Heart right ventricle (tissue), 16 donors: ENCODE measurements at regions not wholly inside any gene's neighbourhood (a gene's known extent, or its start where the extent isn't known, plus 50 kb on each side); places are given as distances from the start of the nearest gene placed in this dataset.

Source experiments
- ATAC-seq, 8 donors: fragments of 200-7000 bp; cut with Tn5 transposase; one replicate each; pipeline ENCODE4 v1.9.1; 2020; ENCODE audit warnings: mild to moderate bottlenecking in 8 of 8, moderate library complexity in 8 of 8, moderate number of reproducible peaks in 1 of 8
- DNase-seq, 2 donors: peaks; one replicate each; pipeline ENCODE4 v3.0.0-alpha.2; 2020
- H3K27ac ChIP-seq, 10 donors: fragments of 200-600 bp; sonication (generic) in 2 of 10; one replicate each; pipeline versions ENCODE4 v1.5.0 to v1.8.0; 2020 to 2022; ENCODE audit warnings: mild to moderate bottlenecking in 3 of 10
- H3K27me3 ChIP-seq, 7 donors: fragments of 200-600 bp; one replicate each; pipeline ENCODE4 v1.8.0; 2021 to 2022; ENCODE audit warnings: mild to moderate bottlenecking in 2 of 7
- H3K36me3 ChIP-seq, 9 donors: fragments of 200-600 bp; sonication (generic) in 1 of 9; one replicate each; pipeline versions ENCODE4 v1.5.0 to v1.8.0; 2020 to 2022; ENCODE audit warnings: mild to moderate bottlenecking in 2 of 9
- H3K4me1 ChIP-seq, 9 donors: fragments of 200-600 bp; sonication (generic) in 1 of 9; one replicate each; pipeline versions ENCODE4 v1.5.0 to v1.8.0; 2020 to 2022; ENCODE audit warnings: mild to moderate bottlenecking in 4 of 9
- H3K4me3 ChIP-seq, 10 donors: fragments of 200-600 bp; sonication (generic) in 2 of 10; one replicate each; pipeline versions ENCODE4 v1.5.0 to v1.8.0; 2020 to 2022; ENCODE audit warnings: mild to moderate bottlenecking in 7 of 10, moderate library complexity in 2 of 10
- H3K9me3 ChIP-seq, 11 donors: fragments of 200-600 bp in 10 of 11; sonication (generic) in 2 of 11; one replicate each; pipeline versions ENCODE4 v1.5.0 to v1.8.0; 2013 to 2022; ENCODE audit warnings: mild to moderate bottlenecking in 2 of 11, control low read depth in 1 of 11, moderate library complexity in 1 of 11
- WGBS, 2 donors: extraction: QIAGEN DNeasy Blood & Tissue Kit; methylation state at CpG; one replicate each; pipeline ENCODE4 v1.1.7; 2013; ENCODE audit warnings: inconsistent platforms in 1 of 2; 5-methylcytosine and 5-hydroxymethylcytosine counted together
- intact Hi-C, 10 donors: fragments of 100-400 bp; cut with DNase I; formaldehyde crosslinking; loops; one replicate each; pipeline versions ENCODE4 v1.11.1 to v1.14.2; 2022
- TF ChIP-seq, protein P1 (sequence below), 9 donors: fragments of 200-600 bp; sonication (generic) in 2 of 9; IDR thresholded peaks; one replicate each; pipeline versions ENCODE4 v1.5.0 to v1.8.0; 2021 to 2022; ENCODE audit warnings: antibody characterized with exemption in 9 of 9, mild to moderate bottlenecking in 5 of 9, moderate library complexity in 1 of 9
- donor health status: Arrhythmogenic right ventricular cardiomyopathy.
- donor health status: ischemic (EF 13 %, LVEDD 7.1; RV severe dilation, severe dysfunction).
- donor health status: healthy with polysubstance abuse.
- donor health status: DM: no; HTN: yes; CAD: no.
- donor health status: DM: no; HTN: no; CAD: no.
- donor health status: ischemic (EF 25% LVEDD 6.9; RV normal size, moderate dysfunction).
- donor health status: ischemic (EF 25% LVEDD 5.7; RV mildly dilated, moderate dysfunction).
- donor health status: healthy.
- donor health status: DM: yes; HTN: yes; CAD: no.
- donor health status: Ischemic cardiomyopathy.
- donor health status: ischemic (EF 35%, LVEDD 5.7; RV mildly dilated, moderate dysfunction).
- donor health status: nonischemic (EF 11% LVEDD 7.7; RV severe dilation, severe dysfunction).
- donor health status: DM: yes; HTN: yes; CAD: no.
- donor health status: PGD.
- donor health status: ischemic (EF 29% LVEDD 5.4; RV normal size, mild dysfunction).
- donor health status: nonischemic (EF 23%, LVEDD 6.1; RV moderate dilation, normal function).

DNA sequence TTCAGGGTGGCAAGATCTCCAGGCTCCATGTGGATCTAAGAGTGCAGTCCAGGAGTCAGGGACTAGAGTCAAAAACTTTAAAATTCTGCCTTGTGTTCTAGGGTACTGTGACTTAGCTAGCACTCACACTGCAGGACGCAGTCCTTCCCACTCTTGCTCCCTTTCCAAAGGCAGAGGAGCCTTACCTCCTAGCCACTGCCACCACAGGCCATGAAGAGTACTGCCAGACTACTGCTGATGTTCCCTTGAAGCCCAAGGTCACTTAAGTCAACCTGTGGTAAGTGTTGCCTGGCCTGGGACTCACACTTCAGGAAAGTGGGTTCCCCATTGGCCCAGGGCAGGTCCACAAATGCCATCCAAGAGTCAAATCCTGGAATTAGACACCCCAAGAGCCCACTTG lies 632.2 kb downstream of the PCDH19 start:
- TF ChIP-seq, protein P1, sequence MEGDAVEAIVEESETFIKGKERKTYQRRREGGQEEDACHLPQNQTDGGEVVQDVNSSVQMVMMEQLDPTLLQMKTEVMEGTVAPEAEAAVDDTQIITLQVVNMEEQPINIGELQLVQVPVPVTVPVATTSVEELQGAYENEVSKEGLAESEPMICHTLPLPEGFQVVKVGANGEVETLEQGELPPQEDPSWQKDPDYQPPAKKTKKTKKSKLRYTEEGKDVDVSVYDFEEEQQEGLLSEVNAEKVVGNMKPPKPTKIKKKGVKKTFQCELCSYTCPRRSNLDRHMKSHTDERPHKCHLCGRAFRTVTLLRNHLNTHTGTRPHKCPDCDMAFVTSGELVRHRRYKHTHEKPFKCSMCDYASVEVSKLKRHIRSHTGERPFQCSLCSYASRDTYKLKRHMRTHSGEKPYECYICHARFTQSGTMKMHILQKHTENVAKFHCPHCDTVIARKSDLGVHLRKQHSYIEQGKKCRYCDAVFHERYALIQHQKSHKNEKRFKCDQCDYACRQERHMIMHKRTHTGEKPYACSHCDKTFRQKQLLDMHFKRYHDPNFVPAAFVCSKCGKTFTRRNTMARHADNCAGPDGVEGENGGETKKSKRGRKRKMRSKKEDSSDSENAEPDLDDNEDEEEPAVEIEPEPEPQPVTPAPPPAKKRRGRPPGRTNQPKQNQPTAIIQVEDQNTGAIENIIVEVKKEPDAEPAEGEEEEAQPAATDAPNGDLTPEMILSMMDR (IDR thresholded peaks at IDR 0.05) = no peak
- DNase-seq = no peak
- H3K36me3 ChIP-seq = no peaks in the 10 kb centered on the region
- ATAC-seq = no peak
- H3K27me3 ChIP-seq = no peaks in the 10 kb centered on the region
- H3K9me3 ChIP-seq = no peaks in the 10 kb centered on the region
- intact Hi-C loops = no loop called here
- no peak overlapping the region for H3K27ac ChIP-seq
- no peak overlapping the region for H3K4me3 ChIP-seq
- WGBS, 2 donors = 63 to 69% methylated on average over 1 of the region's 1 CpG
- H3K4me1 ChIP-seq = no peaks in the 10 kb centered on the region

- H3K27ac ChIP-seq = no peak overlapping the region
- intact Hi-C loops = no loop called here
- TF ChIP-seq, protein P1 (IDR thresholded peaks at IDR 0.05) = no peak
- peaks cover 0 to 25% (median 0%) of the 10 kb centered on the region in 11 donors for H3K9me3 ChIP-seq
- WGBS, 2 donors = 77 to 87% methylated on average over 3 of the region's 3 CpGs
- no peaks in the 10 kb centered on the region for H3K27me3 ChIP-seq
- H3K36me3 ChIP-seq = no peaks in the 10 kb centered on the region
- no peak for DNase-seq
- H3K4me3 ChIP-seq = no peak overlapping the region
- no peak for ATAC-seq
- H3K4me1 ChIP-seq = no peaks in the 10 kb centered on the region
Observed at GRCh38 chrX:99761731-99762130, 648.3 kb downstream of the PCDH19 start.

- peaks cover 0 to 18% (median 0%) of the 10 kb centered on the region in 7 donors for H3K27me3 ChIP-seq
- H3K27ac ChIP-seq = no peak overlapping the region
- DNase-seq = no peak
- H3K36me3 ChIP-seq = no peaks in the 10 kb centered on the region
- peaks cover 0 to 3% (median 0%) of the 10 kb centered on the region in 11 donors for H3K9me3 ChIP-seq
- ATAC-seq = no peak
- no peak overlapping the region for H3K4me3 ChIP-seq
- 66 to 68% methylated on average over 4 of the region's 4 CpGs for WGBS, 2 donors
- TF ChIP-seq, protein P1 (IDR thresholded peaks at IDR 0.05) = no peak
- intact Hi-C loops = no loop called here
- H3K4me1 ChIP-seq = no peaks in the 10 kb centered on the region
Observed at GRCh38 chrX:99752776-99753175, 657.3 kb downstream of the PCDH19 start.

DNA sequence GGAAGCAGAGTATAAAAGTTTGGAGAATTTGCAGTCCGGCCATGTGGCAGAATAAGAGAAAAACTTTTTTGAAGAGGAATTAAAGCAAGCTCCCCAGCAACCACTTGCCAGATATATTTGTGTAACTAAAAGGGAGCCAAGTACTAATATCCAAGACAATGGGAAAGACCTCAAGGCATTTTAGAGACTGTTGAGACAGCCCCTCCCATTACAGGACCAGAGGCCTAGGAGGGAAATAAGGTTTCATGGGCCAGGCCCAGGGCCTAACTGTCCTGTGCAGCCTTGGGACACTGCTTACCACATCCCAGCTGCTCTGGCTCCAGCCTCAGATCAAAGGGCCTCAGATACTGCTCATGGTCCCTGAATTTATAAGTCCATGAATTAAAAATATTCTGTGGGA lies 659.4 kb downstream of the PCDH19 start:
- intact Hi-C loops = no loop called here
- DNase-seq (no peak), ATAC-seq (no peak)
- WGBS, 2 donors = 80 to 85% methylated on average over 1 of the region's 1 CpG
- TF ChIP-seq, protein P1 (IDR thresholded peaks at IDR 0.05) = no peak
- H3K27me3 ChIP-seq = peaks cover 0 to 18% (median 0%) of the 10 kb centered on the region in 7 donors
- H3K36me3 ChIP-seq = no peaks in the 10 kb centered on the region
- H3K9me3 ChIP-seq = peaks cover 0 to 3% (median 0%) of the 10 kb centered on the region in 11 donors
- H3K4me1 ChIP-seq = no peaks in the 10 kb centered on the region
- H3K27ac ChIP-seq = no peak overlapping the region
- H3K4me3 ChIP-seq = no peak overlapping the region
